ENCODE measurements at regions not wholly inside any gene's neighbourhood (a gene's known extent, or its start where the extent isn't known, plus 50 kb on each side); places are given as distances from the start of the nearest gene placed in this dataset.

DNA sequence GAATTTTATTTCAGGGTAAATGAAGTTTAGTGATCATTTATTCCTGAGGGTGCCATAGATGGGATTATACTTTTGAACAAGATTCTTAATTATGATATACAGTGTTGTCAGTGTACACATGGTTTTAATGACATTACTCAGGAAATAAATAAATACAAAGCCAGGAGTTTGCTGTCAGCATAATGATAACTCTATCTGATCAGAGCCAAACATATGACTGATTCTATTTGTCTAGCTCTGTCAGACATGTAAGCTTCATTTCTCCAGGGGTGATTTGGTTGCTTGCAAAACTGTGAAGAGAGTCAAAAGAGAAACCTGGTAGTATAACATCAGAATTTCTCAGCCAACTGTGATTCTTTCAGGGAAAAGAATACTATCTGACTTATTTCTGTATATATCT lies 1425.8 kb upstream of the C9orf72 start:
- no peak overlapping the region for H3K4me3 ChIP-seq
- H3K4me1 ChIP-seq: no peaks in the 10 kb centered on the region
- no peak overlapping the region for H3K27ac ChIP-seq
- DNase-seq (ENCODE audit: low spot score in 2 of 2): no peak
- no peaks in the 10 kb centered on the region for H3K27me3 ChIP-seq
- TF ChIP-seq, protein P1, sequence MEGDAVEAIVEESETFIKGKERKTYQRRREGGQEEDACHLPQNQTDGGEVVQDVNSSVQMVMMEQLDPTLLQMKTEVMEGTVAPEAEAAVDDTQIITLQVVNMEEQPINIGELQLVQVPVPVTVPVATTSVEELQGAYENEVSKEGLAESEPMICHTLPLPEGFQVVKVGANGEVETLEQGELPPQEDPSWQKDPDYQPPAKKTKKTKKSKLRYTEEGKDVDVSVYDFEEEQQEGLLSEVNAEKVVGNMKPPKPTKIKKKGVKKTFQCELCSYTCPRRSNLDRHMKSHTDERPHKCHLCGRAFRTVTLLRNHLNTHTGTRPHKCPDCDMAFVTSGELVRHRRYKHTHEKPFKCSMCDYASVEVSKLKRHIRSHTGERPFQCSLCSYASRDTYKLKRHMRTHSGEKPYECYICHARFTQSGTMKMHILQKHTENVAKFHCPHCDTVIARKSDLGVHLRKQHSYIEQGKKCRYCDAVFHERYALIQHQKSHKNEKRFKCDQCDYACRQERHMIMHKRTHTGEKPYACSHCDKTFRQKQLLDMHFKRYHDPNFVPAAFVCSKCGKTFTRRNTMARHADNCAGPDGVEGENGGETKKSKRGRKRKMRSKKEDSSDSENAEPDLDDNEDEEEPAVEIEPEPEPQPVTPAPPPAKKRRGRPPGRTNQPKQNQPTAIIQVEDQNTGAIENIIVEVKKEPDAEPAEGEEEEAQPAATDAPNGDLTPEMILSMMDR (IDR thresholded peaks at IDR 0.05): no peak
- H3K36me3 ChIP-seq: no peaks in the 10 kb centered on the region
- H3K9me3 ChIP-seq: no peaks in the 10 kb centered on the region
- intact Hi-C loops (cut with DNase I): no loop called here

DNA sequence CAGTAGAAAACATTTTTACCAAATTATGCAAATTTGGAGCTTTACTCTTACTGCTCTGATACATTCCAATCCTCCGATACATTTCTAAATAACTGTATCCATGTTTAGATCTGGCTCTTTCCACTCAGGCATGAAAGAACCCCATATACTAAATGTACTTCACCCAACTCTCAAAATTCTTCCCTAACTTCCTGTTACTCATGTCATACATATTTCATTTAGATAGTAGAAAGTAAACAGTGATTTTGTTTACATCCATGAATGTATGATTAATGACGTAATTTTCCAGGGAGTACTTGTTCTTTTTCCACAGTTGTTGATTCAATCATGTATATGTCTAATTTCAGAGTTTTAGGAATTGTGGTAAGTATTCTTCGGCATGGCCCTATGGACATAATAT lies 1426.5 kb upstream of the C9orf72 start:
- DNase-seq (ENCODE audit: low spot score in 2 of 2): no peak
- no peaks in the 10 kb centered on the region for H3K9me3 ChIP-seq
- no peaks in the 10 kb centered on the region for H3K4me1 ChIP-seq
- intact Hi-C loops (cut with DNase I): no loop called here
- no peaks in the 10 kb centered on the region for H3K27me3 ChIP-seq
- TF ChIP-seq, protein P1 (IDR thresholded peaks at IDR 0.05): no peak
- no peak overlapping the region for H3K4me3 ChIP-seq
- H3K27ac ChIP-seq: no peak overlapping the region
- H3K36me3 ChIP-seq: no peaks in the 10 kb centered on the region

DNA sequence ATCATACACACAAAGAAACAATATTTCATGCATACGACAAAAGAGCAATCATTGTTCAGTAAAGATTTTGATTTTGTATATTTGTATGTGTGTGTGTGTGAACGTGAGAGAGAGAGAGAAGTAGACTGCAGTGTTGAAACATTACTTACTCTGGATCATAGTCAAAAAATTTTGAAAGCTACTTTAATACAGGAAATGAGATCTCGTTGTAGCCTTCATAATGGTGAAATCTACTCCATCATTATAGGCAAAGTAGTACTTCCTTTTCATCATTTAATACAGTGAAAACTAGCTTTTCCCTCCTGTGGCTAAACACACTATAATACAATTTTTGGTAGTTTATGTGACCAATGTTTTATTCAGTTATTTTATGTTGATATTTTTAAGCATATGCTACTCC lies 1427.7 kb upstream of the C9orf72 start:
- Histone ChIP-seq H3K36me3 (no peaks in the 10 kb centered on the region), H3K4me1 (no peaks in the 10 kb centered on the region), H3K4me3 (no peak overlapping the region), H3K27ac (no peak overlapping the region), H3K9me3 (no peaks in the 10 kb centered on the region), H3K27me3 (no peaks in the 10 kb centered on the region)
- intact Hi-C loops (cut with DNase I): no loop called here
- TF ChIP-seq, protein P1 (IDR thresholded peaks at IDR 0.05): no peak
- DNase-seq (ENCODE audit: low spot score in 2 of 2): no peak

DNA sequence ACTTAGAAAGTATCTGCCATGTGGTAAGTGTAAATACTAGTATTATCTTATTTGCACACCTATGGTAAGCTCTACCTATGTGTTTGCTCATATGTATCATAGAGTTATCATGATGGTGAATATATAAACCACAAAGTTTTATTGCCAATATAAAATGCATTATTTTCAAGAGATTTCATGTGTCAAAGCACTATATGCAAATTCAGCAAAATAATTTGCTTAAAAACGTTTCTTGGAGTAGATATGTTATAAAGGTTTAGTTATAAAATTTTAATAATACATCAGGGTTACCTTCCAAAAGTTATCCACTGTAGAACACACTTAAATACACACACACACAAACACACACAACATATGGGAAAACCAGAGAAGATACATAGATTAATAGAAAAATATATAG lies 1431.7 kb upstream of the C9orf72 start:
- TF ChIP-seq, protein P1 (IDR thresholded peaks at IDR 0.05): no peak
- H3K27ac ChIP-seq: no peak overlapping the region
- no peaks in the 10 kb centered on the region for H3K9me3 ChIP-seq
- H3K36me3 ChIP-seq: no peaks in the 10 kb centered on the region
- H3K4me1 ChIP-seq: no peaks in the 10 kb centered on the region
- DNase-seq (ENCODE audit: low spot score in 2 of 2): no peak
- H3K4me3 ChIP-seq: no peak overlapping the region
- intact Hi-C loops (cut with DNase I): no loop called here
- no peaks in the 10 kb centered on the region for H3K27me3 ChIP-seq

DNA sequence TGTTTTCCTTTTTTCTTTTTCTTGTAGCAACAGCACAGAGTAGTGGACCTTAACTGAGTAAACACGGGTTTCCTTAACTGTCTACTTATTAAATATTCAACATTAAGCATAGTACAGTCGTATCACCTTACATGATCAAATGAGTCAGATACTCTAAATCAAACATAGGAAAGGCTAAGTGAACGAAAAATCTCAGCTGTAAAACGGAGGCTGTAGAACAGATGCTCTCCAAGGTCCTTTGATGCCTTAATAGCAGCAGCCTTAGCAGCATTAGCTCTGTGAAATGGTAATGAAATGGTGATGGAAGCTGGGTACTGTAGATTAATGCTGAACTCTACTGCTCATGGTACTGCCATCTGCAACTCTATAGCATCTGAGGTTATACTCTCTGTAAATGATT lies 1433.3 kb upstream of the C9orf72 start:
- no peak overlapping the region for H3K4me3 ChIP-seq
- H3K4me1 ChIP-seq: no peaks in the 10 kb centered on the region
- intact Hi-C loops (cut with DNase I): no loop called here
- no peaks in the 10 kb centered on the region for H3K27me3 ChIP-seq
- H3K9me3 ChIP-seq: no peaks in the 10 kb centered on the region
- no peaks in the 10 kb centered on the region for H3K36me3 ChIP-seq
- no peak overlapping the region for H3K27ac ChIP-seq
- no peak for DNase-seq (ENCODE audit: low spot score in 2 of 2)
- TF ChIP-seq, protein P1 (IDR thresholded peaks at IDR 0.05): no peak

DNA sequence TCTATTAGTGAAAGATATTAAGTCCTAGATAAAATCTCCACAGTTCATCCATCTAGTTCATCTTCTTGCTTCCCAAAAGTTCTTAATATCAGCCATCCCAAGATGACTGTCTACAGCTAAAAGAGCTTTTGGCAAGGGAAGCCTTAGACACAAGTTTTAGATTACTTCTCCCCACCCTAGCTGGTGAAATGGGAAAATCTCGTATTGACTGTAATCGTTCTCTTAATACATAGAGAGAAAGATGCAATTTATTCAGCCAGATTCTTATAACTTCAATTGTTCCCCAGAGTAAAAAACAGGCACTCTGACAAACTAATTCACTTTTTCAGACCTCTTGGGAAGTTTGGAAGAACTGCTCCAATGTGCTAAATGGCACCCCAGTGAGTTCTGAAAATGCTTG lies 1439.6 kb upstream of the C9orf72 start:
- no peaks in the 10 kb centered on the region for H3K4me1 ChIP-seq

More for the DNA sequence above, 1439.6 kb upstream of the C9orf72 start:
- Histone ChIP-seq H3K4me3 (no peak overlapping the region), H3K27ac (no peak overlapping the region), H3K36me3 (no peaks in the 10 kb centered on the region), H3K27me3 (no peaks in the 10 kb centered on the region), H3K9me3 (no peaks in the 10 kb centered on the region)
- TF ChIP-seq, protein P1 (IDR thresholded peaks at IDR 0.05): no peak
- intact Hi-C loops (cut with DNase I): no loop called here
- no peak for DNase-seq (ENCODE audit: low spot score in 2 of 2)

Measured in ascending aorta (tissue), 2 donors.